ENCODE measurements at regions not wholly inside any gene's neighbourhood (a gene's known extent, or its start where the extent isn't known, plus 50 kb on each side); places are given as distances from the start of the nearest gene placed in this dataset.
"Not testable (repeated sequence)": the region's sequence is repeated elsewhere in the genome, so short reads cannot be mapped to it uniquely, and the experiment has no call there.

DNA sequence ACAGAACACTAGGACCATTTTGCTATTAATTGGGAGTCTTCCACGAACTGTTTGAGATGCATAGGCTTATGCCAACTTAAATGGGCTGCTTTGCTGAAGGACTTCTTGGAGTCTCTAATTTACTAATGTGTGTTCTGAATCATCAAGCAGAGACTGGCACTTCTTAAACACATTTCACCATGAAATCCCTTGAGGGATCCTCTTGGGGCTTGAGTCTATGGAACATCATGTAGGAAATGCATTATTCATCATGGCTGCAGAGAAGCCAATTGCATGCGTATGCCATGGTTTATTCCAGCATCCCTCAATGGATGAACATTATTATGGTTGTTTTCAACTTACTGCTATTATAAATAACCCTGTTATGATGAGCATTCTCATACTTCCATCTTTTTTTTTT is 73.4 kb downstream of the FGD2 start:
- no peak for DNase-seq (ENCODE audit: low spot score)

DNA sequence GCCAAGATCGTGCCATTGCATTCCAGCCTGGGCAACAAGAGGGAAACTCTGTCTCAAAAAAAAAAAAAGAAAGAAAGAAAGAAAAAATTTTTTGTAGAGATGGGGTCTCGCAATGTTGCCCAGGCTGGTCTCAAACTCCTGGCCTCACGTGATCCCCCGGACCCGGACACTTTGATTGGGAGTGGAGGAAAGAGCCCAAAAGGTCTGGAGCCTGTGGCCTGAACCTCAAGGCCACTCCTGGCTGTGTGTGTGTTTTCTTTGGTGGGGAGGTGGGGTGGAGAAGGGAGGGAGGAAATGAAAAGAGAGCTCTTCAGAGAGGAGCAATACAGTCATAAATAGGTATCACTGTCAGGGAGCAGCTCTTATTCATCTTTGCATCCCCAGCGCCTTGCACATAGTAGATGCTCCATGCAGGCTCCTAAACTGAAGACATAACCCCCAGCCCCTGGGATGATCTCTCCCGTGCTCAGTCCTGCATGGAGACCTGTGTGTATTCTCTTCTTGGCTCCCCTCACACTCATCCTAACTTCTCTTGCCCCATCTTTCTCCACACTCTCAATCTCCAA is 75.7 kb downstream of the FGD2 start:
- DNase-seq (ENCODE audit: low spot score): no peak

DNA sequence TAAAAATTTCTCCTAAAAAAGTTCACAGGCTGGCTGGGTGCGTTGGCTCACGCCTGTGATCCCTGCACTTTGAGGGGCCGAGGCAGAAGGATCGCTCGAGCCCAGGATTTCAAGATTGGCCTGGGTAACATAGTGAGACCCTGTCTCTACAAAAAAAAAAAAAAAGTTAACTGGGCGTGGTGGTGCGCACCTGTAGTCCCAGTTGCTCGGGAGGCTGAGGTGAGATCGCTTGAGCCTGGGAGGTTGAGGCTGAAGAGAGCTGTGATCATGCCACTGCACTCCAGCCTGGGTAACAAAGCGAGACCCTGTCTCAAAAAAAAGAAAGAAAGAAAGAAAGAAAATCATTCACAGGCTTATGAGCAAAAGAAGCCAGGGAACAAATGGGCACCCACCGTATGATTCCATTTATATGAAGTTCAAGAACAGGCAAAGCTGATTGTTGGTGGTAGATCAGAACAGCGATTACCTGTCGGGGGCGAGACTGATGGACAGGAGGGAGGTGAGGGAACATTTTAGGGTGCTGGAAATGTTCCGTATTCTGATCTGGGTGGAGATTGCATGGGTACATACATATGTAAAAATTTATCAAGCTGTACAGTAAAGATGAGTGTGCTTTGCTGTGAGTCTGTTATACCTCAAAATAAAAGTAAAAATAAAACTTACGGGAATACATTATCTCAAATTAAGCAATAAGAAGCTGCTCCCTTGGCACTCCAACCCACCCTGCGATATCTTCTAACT is 77.1 kb downstream of the FGD2 start:
- no peak for DNase-seq (ENCODE audit: low spot score)

DNA sequence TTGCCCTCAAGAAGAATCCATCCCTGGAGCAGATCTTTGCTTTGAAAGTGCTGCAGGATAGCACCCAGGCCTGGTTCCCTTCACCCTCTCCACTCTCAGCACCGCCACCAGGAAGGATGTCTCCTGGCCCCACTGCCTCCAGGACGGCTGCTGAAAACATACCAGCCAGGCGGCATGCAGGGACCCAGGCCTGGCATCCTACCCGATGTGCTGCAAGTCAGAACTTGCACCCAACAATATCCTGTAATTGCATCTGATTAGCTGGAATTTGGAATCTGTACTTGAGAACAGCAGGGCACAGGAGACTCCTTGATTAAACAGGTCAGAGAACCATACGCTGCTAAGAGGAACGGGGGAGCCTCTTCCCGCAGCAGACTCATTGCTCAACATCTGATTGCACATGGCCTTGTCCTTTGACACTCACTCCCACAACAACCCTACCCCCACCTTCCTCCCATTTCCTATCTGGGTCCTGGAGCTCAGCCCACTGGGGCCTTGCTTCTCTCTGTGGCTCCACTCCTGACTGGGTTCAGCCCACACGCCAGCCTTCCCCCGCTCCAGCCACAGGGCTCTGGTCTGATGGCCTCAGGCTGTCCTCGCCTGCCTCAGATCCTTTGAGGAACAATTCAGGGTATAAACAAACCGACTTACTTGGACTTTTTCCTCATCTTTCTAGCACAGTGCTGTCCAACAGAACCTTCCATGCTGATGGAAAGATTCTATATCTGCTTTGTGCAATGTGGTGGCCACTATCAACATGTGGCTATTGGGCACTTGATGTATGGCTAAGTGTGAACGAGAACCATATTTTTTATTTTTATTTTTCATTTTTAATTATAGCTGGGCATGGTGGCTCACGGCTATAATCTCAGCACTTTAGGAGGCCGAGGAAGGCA is 78.0 kb downstream of the FGD2 start:
- no peak for DNase-seq (ENCODE audit: low spot score)

DNA sequence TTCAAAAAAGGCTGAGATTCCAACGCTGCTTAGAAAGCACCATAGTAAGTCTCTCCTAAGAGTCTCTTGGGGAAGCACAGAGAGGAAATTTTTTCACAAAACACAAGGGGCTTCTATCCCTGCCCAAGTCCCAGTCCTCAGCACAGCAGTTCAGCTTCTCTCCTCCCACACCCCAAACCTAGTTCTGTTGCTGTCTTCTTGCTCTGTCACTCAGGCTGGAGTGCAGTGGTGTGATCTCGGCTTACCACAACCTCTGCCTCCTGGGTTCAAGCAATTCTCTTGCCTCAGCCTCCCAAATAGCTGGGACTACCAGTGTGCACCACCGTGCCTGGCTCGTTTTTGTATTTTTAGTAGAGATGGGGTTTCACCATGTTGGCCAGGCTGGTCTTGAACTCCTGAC is 79.2 kb downstream of the FGD2 start:
- DNase-seq (ENCODE audit: low spot score): not testable (repeated sequence)

DNA sequence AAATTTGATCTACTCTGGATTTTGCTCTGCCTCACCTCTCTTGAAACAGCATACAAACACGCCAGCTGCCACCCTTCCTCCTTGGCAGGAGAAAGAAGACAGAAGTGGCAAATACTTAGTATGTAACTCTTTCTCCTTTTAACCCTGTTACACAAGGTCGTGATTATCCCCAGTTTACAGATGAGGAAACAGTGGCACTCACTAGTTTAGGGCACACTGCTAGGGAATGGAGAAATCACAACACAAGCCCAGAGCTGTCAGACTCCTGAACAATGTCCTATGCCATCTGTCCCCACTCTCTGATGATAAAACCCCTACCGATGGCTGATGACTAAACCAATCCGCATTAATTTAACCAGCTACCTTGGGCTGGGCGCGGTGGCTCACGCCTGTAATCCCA is 79.7 kb downstream of the FGD2 start:
- no peak for DNase-seq (ENCODE audit: low spot score)

DNA sequence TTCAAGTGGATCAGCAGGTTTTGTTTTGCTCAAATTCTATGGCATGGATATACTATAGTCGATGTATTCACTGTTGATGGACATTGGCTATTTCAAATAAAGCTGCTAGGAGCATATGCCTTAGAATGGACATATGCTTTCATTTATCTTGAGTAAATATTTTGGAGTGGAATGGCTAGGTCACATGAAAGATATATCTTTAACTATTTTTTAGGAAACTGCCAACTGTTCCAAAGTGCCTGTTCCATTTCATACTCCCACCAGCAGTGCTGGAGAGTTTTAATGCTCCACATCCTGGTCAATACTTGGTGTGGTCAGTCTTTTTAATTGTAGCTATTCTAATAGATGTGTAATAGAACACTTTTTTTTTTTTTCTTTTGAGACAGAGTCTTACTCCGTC is 81.1 kb upstream of the PIM1 start:
- DNase-seq (ENCODE audit: low spot score): no peak

DNA sequence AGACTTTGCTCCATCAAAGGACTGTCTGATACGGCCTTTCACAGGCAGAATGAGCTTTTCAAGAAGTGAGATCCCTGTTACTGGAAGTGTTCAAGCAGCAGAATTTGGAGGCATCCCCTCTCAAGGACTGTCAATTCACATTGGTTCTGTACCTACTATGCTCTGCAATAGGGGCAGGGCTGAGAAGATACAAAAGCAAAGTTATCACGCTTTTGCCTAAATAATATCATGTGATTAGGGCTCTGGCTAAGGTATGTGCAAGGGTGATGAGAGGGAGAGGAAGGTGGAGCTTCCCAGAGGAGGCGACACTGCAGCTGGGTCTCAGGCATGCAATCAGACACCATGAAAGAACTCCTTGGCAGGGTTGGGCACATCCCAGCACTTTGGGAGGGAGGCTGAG is 80.2 kb upstream of the PIM1 start:
- no peak for DNase-seq (ENCODE audit: low spot score)

DNA sequence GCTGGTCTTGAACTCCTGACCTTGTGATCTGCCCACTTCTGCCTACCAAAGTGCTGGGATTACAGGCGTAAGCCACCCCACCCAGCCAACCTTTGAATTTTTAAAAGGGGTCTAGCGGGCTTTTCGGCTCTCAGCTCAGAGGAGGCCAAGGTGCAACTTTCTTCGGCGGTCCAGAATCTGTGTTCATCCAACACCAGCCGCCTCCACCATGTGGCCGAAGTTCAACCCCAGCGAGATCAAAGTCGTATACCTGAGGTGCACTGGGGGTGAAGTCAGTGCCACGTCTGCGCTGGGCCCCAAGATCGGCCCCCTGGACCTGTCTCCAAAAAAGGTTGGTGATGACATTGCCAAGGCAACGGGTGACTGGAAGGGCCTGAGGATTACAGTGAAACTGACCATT is 78.8 kb upstream of the PIM1 start:
- not testable (repeated sequence) for DNase-seq (ENCODE audit: low spot score)

DNA sequence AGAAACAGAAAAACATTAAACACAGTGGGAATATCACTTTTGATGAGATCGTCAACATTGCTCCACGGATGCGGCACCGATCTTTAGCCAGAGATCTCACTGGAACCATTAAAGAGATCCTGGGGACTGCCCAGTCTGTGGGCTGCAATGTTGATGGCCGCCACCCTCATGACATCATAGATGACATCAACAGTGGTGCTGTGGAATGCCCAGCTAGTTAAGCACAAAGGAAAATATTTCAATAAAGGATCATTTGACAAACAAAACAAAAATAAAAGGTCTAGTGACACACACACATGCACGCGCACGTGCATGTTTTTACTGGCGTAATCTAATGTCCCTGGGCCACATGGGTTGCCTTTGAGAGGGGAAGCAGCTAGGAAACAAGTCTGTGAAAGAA is 78.4 kb upstream of the PIM1 start:
- not testable (repeated sequence) for DNase-seq (ENCODE audit: low spot score)

DNA sequence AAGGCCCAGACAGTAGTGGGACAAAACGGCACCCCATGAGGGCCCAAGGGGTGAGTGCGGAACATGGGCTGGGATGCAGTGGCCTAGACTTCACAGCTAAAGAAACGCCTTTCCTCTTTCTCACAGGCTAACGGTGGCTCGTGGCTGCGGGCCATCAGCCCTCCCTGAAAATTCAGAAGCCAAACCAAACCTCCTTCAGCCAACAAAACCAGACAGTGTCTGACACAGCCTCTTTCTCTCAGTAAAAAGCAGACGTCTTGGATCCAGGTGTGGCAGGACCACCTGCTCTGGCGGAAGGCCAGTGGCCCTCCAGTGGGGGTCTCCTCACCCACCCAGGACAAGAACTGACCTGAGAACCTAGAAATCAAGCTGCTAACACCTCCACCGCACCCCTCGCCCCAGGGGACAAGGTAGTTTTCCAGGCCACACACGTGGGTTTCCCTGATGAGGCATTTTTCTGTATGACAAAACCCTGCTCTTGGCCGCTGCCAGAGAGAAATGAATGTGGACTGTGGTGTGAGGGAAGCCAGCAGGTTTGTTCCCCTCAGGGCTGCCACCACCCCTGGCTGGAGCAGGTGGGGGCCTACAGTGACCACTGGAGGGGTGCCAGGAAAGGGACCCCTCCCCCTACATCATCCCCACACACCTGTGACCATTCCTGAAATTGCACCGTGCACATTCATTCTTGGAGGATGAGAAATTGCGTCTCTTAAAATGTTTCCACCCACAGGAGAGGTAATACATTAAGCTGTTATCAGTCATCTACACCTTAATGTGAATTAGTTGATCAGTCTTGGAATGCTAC is 76.8 kb upstream of the PIM1 start:
- no peak for DNase-seq (ENCODE audit: low spot score)

DNA sequence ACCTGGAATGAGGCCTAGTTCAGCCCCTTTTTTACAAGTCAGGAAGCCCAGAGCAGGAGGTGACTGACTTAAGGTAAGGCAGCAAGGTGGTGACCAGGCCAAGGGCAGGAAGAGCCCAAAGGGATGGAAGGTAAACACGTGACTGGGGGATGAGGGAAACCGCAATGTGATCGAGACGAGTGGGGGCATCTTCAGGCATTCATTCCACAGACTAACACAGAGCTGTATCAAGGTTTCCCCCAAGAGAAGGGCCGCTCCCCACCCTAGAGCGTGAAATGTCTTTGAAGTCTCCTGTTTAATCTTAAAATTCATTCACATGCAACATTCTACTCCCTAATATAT is 76.3 kb upstream of the PIM1 start:
- no peak for DNase-seq (ENCODE audit: low spot score)

DNA sequence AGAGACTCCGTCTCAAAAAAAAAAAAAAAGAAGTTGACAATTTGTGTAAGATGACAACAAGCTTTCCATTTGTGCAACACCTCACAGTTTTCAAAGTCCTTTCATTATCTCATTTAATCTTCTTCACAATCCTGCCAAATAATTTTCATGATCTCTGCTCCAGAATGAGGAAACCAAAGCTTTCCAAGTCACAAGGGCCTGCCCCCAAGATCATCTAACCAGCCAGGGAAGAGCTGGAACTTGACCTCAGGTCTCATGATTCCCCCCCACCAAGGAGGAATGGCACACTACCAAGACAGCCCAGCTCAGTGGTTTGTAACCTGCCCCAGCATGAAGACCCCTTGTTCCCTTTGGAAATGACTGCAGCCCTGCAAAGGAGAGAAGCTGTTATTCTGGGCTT is 74.0 kb upstream of the PIM1 start:
- DNase-seq (ENCODE audit: low spot score): no peak

DNA sequence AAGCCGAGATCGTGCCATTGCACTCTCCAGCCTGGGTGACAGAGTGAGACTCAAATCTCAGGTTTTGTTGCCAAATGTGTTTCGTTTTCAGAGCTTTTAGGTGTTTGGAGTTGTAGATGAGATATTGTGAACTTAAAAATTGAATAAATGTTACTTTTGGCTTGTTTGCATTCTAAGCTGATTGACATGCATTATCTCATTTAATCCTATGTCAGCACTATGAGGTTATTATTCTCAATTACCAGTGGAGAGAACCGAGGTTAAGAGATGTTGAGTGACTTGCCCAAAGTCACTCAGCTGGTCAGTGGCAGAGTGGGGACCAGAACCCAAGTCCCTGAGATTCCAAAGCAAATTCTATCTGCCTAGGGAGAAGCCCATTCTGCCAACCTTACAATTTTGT is 72.6 kb upstream of the PIM1 start:
- DNase-seq (ENCODE audit: low spot score): no peak

DNA sequence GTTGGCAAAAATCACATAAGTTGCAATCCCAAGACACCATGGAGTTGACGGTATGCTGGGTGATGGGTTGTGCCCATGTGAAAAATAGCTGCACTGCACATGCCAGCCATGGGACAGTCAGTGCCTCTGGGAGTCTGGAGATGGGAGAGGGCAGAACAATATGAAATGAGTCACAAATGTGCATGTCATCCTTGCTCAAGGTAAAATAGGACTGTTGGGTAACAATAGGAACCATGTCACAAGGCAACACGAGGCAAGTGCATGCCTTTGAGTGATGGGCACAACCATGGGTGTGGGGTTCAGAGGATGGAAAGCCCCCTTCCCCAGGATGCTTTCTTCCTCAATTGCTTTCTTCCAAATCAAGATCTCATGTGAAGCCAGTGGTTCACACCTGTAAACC is 70.5 kb upstream of the PIM1 start:
- no peak for DNase-seq (ENCODE audit: low spot score)

DNA sequence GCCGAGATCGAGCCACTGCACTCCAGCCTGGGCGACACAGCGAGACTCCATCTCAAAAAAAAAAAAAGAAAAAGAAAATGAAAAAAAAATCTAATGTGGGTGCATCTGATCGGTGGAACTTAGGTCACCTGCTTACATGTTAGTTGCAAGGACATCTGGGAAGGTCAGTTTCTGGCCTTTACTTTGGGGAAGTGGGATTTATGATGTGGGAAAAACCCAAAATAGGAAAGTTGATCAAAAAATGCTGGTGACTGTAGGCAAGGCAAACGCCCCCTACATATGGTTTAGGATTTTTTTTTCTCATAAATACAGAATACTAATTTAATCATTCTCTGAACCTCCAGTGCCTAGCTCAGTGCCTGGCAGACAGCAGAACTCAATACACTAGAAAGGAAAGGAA is 69.2 kb upstream of the PIM1 start:
- DNase-seq (ENCODE audit: low spot score): no peak

DNA sequence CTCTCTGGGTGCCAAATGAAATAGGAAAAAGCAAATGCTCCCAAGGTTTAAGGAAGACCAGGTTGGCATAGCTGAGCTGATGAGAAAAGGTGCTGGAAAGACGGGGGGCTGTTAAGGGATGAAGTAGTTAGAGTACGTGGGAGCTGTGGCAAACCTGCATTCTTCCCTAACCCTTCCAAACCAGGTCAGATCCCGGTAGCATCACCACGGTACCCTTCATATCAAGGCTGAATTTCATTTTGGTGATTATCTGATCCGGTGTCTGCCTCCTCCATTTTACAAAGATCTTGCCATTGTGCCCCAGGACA is 68.0 kb upstream of the PIM1 start:
- no peak for DNase-seq (ENCODE audit: low spot score)

DNA sequence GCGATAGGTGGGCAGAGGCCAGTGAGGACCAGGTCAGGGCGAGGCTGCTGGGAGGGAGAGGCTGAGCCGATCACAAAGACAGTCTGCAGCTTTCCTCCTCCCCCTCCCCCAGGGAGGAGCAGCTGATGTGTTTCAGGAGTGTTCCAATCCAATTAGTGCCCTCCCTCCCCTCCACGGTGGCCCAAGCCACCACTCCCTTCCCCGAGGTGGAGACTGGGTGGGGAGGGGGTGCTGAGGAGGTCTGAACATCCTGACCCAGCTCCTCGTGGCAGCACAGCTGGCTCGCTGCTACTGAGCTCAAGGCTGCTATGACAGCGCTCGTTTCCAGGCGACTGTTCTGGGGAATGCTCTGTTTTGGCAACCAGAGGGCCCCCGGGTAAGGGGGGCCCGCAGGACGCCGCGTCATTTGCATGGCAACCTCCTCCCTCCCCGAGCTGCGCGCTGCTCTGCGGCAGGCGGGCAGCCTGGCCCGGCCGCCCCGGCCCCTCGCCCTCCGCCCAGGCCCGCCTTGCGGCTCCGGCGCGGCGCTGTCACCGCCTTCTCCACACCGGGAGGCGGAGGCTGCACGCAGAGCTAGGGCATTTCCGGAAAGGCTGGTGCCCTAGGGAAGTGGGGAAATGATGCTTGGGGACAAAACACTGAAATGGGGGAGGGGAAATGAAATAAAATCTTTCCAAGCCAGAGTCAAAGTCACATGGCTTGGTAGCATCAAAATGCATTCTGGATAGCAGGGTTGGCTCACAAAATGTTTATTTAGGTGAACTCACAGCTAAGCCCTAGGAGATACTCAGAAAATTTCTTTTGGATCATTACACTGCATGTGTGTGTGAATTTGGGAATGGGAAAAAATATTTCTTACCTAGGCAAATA is 67.4 kb upstream of the PIM1 start:
- DNase-seq (ENCODE audit: low spot score): peak; percentile 94

DNA sequence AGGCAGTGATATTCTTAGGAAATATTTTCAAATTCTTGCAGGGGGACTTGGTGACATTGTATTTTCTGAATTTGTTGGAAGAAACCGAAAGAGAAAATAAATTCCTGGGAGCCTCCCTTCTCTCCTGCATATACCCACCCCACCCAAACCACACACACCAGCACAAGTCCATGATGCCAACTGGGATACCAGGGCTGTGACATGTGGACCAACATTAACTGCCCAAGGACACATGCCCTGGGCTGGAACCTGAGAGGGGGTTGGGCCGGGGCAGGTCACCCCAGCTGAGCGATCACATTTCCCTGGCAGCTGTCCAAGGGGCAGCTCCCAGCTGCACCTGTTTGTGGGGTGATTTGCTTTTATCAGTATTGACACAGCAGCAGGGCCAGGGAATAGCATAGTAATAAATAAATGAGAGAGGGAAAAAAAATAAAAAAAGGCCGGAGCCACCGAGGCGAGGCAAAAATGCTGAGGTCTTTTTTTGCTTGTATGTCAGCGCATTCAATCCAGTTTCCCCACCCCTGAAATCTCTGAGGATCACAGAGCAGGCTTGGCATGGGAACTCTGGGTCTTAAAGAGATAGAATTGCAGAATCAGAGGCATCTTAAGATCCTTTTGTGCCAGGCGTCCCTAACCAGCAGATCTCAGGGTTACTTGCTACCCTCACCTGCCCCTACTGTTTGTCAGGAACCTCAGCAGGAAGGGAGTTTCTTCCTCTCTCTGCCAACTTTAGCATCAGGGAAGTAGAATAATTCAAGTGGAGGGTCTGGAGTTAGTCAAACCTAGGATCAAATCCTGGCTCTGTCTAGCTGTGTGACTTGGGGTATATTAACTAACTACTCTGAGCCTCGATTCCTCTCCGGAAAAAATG is 66.5 kb upstream of the PIM1 start:
- peak; percentile 46 for DNase-seq (ENCODE audit: low spot score)

DNA sequence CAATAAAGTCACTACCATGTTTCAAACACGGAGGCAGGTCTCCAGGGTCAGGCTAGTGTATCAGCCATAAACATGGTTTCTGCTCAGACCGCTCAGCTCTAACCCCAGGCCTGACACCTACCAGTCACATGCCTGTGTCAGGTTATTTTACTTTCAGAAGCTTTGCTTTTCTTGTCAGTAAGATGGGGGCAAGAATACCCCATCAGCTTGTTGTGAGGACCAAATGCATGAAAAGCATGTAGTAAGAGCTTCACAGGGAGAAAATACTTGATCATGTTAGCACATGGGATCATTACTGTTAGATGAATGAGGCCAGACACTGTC is 65.2 kb upstream of the PIM1 start:
- no peak for DNase-seq (ENCODE audit: low spot score)

Data from D341Med (cell line).